ENCODE measurements at regions not wholly inside any gene's neighbourhood (a gene's known extent, or its start where the extent isn't known, plus 50 kb on each side); places are given as distances from the start of the nearest gene placed in this dataset.

GRCh38 chr3:177367788-177368187 is 170.5 kb upstream of the TBL1XR1 start:
- Histone ChIP-seq H3K4me2 (ENCODE audit: low read length) (no peak overlapping the region), H2BK12ac (ENCODE audit: low read length) (no peak overlapping the region), H2AK5ac (ENCODE audit: low read length) (no peak overlapping the region), H3K9ac (ENCODE audit: low read length) (no peak overlapping the region), H3K79me1 (ENCODE audit: low read length) (no peaks in the 10 kb centered on the region), H2BK120ac (ENCODE audit: insufficient read depth, low read length, poor library complexity) (no peak overlapping the region), H3K9me3 (ENCODE audit: insufficient read depth, low read depth, low read length) (peaks cover 2% of the 10 kb centered on the region), H3K27ac (ENCODE audit: low read depth, low read length) (no peak overlapping the region), H4K12ac (ENCODE audit: low read depth, low read length) (no peak overlapping the region), H4K8ac (ENCODE audit: low read depth, low read length) (no peak overlapping the region), H3K79me2 (ENCODE audit: control insufficient read depth, insufficient read depth, low read length, poor library complexity) (no peaks in the 10 kb centered on the region), H3K27me3 (ENCODE audit: insufficient read depth, low read length) (no peaks in the 10 kb centered on the region), H3K36me3 (ENCODE audit: control insufficient read depth in 1 of 2, insufficient read depth in 2 of 2, low read length in 2 of 2) (no peaks in the 10 kb centered on the region), H2BK5ac (ENCODE audit: low read depth, low read length, poor library complexity) (no peak overlapping the region), H4K91ac (ENCODE audit: low read depth, low read length) (no peak overlapping the region), H3K14ac (ENCODE audit: low read length) (no peak overlapping the region), H3K4ac (ENCODE audit: low read depth, low read length) (no peak overlapping the region), H3K4me1 (ENCODE audit: control insufficient read depth in 1 of 2, insufficient read depth in 2 of 2, low read length in 2 of 2) (peaks cover 0 to 2% of the 10 kb centered on the region in 2 experiments), H3K23ac (ENCODE audit: low read length) (no peak overlapping the region), H2AFZ (ENCODE audit: insufficient read depth, low read length, poor library complexity) (no peak overlapping the region), H3K4me3 (ENCODE audit: low read depth, low read length) (no peak overlapping the region), H3K18ac (ENCODE audit: low read length) (no peak overlapping the region)
- WGBS (ENCODE audit: extremely low coverage, insufficient coverage, insufficient read length) = no CpG with 5 or more reads among the region's 8 CpGs
- no peak for DNase-seq

GRCh38 chr3:177370246-177370822 is 173.1 kb upstream of the TBL1XR1 start:
- Histone ChIP-seq H3K23ac (ENCODE audit: low read length) (no peak overlapping the region), H3K4me2 (ENCODE audit: low read length) (no peak overlapping the region), H4K12ac (ENCODE audit: low read depth, low read length) (no peak overlapping the region), H3K9me3 (ENCODE audit: insufficient read depth, low read depth, low read length) (no peaks in the 10 kb centered on the region), H3K9ac (ENCODE audit: low read length) (no peak overlapping the region), H2BK5ac (ENCODE audit: low read depth, low read length, poor library complexity) (no peak overlapping the region), H2AFZ (ENCODE audit: insufficient read depth, low read length, poor library complexity) (no peak overlapping the region), H2AK5ac (ENCODE audit: low read length) (no peak overlapping the region), H4K91ac (ENCODE audit: low read depth, low read length) (no peak overlapping the region), H3K27ac (ENCODE audit: low read depth, low read length) (no peak overlapping the region), H2BK12ac (ENCODE audit: low read length) (no peak overlapping the region), H3K27me3 (ENCODE audit: insufficient read depth, low read length) (no peaks in the 10 kb centered on the region), H3K36me3 (ENCODE audit: control insufficient read depth in 1 of 2, insufficient read depth in 2 of 2, low read length in 2 of 2) (no peaks in the 10 kb centered on the region), H4K8ac (ENCODE audit: low read depth, low read length) (no peak overlapping the region), H3K4me3 (ENCODE audit: low read depth, low read length) (no peak overlapping the region), H3K79me2 (ENCODE audit: control insufficient read depth, insufficient read depth, low read length, poor library complexity) (no peaks in the 10 kb centered on the region), H3K4me1 (ENCODE audit: control insufficient read depth in 1 of 2, insufficient read depth in 2 of 2, low read length in 2 of 2) (peaks cover 2 to 3% of the 10 kb centered on the region in 2 experiments), H3K14ac (ENCODE audit: low read length) (no peak overlapping the region), H2BK120ac (ENCODE audit: insufficient read depth, low read length, poor library complexity) (no peak overlapping the region), H3K18ac (ENCODE audit: low read length) (no peak overlapping the region), H3K79me1 (ENCODE audit: low read length) (peaks cover 2% of the 10 kb centered on the region), H3K4ac (ENCODE audit: low read depth, low read length) (no peak overlapping the region)
- WGBS (ENCODE audit: extremely low coverage, insufficient coverage, insufficient read length) = no CpG with 5 or more reads among the region's 3 CpGs
- no peak for DNase-seq

- Histone ChIP-seq H3K4me3 (ENCODE audit: low read depth, low read length) (no peak overlapping the region), H4K8ac (ENCODE audit: low read depth, low read length) (no peak overlapping the region), H4K91ac (ENCODE audit: low read depth, low read length) (no peak overlapping the region), H3K18ac (ENCODE audit: low read length) (no peak overlapping the region), H3K9ac (ENCODE audit: low read length) (no peak overlapping the region), H3K79me1 (ENCODE audit: low read length) (peaks cover 2% of the 10 kb centered on the region), H2BK12ac (ENCODE audit: low read length) (no peak overlapping the region), H3K14ac (ENCODE audit: low read length) (no peak overlapping the region), H2AK5ac (ENCODE audit: low read length) (no peak overlapping the region), H2BK5ac (ENCODE audit: low read depth, low read length, poor library complexity) (no peak overlapping the region), H2AFZ (ENCODE audit: insufficient read depth, low read length, poor library complexity) (no peak overlapping the region), H3K9me3 (ENCODE audit: insufficient read depth, low read depth, low read length) (no peaks in the 10 kb centered on the region), H3K79me2 (ENCODE audit: control insufficient read depth, insufficient read depth, low read length, poor library complexity) (no peaks in the 10 kb centered on the region), H3K27me3 (ENCODE audit: insufficient read depth, low read length) (no peaks in the 10 kb centered on the region), H3K4me1 (ENCODE audit: control insufficient read depth in 1 of 2, insufficient read depth in 2 of 2, low read length in 2 of 2) (peaks cover 2 to 3% of the 10 kb centered on the region in 2 experiments), H4K12ac (ENCODE audit: low read depth, low read length) (no peak overlapping the region), H3K36me3 (ENCODE audit: control insufficient read depth in 1 of 2, insufficient read depth in 2 of 2, low read length in 2 of 2) (no peaks in the 10 kb centered on the region), H3K27ac (ENCODE audit: low read depth, low read length) (no peak overlapping the region), H2BK120ac (ENCODE audit: insufficient read depth, low read length, poor library complexity) (no peak overlapping the region), H3K4me2 (ENCODE audit: low read length) (no peak overlapping the region), H3K23ac (ENCODE audit: low read length) (no peak overlapping the region), H3K4ac (ENCODE audit: low read depth, low read length) (no peak overlapping the region)
- DNase-seq = no peak
These were observed 173.9 kb upstream of the TBL1XR1 start for GRCh38 chr3:177371146-177371545.

GRCh38 chr3:177371888-177372287 is 174.6 kb upstream of the TBL1XR1 start:
- H3K9ac ChIP-seq (ENCODE audit: low read length) = no peak overlapping the region
- H3K4me3 ChIP-seq (ENCODE audit: low read depth, low read length) = no peak overlapping the region
- no peak overlapping the region for H2BK5ac ChIP-seq (ENCODE audit: low read depth, low read length, poor library complexity)
- H2AFZ ChIP-seq (ENCODE audit: insufficient read depth, low read length, poor library complexity) = no peak overlapping the region
- no peaks in the 10 kb centered on the region for H3K36me3 ChIP-seq (ENCODE audit: control insufficient read depth in 1 of 2, insufficient read depth in 2 of 2, low read length in 2 of 2)
- H3K9me3 ChIP-seq (ENCODE audit: insufficient read depth, low read depth, low read length) = no peaks in the 10 kb centered on the region
- no CpG with 5 or more reads among the region's 2 CpGs for WGBS (ENCODE audit: extremely low coverage, insufficient coverage, insufficient read length)
- no peak for DNase-seq
- no peak overlapping the region for H2BK12ac ChIP-seq (ENCODE audit: low read length)
- H4K91ac ChIP-seq (ENCODE audit: low read depth, low read length) = no peak overlapping the region
- no peaks in the 10 kb centered on the region for H3K27me3 ChIP-seq (ENCODE audit: insufficient read depth, low read length)
- H2AK5ac ChIP-seq (ENCODE audit: low read length) = no peak overlapping the region
- no peak overlapping the region for H3K4me2 ChIP-seq (ENCODE audit: low read length)
- H2BK120ac ChIP-seq (ENCODE audit: insufficient read depth, low read length, poor library complexity) = no peak overlapping the region
- H4K12ac ChIP-seq (ENCODE audit: low read depth, low read length) = no peak overlapping the region
- H3K18ac ChIP-seq (ENCODE audit: low read length) = no peak overlapping the region
- H3K4me1 ChIP-seq (ENCODE audit: control insufficient read depth in 1 of 2, insufficient read depth in 2 of 2, low read length in 2 of 2) = peaks cover 2 to 3% of the 10 kb centered on the region in 2 experiments
- no peak overlapping the region for H3K23ac ChIP-seq (ENCODE audit: low read length)
- H3K4ac ChIP-seq (ENCODE audit: low read depth, low read length) = no peak overlapping the region
- no peak overlapping the region for H3K14ac ChIP-seq (ENCODE audit: low read length)
- H3K27ac ChIP-seq (ENCODE audit: low read depth, low read length) = no peak overlapping the region
- H4K8ac ChIP-seq (ENCODE audit: low read depth, low read length) = no peak overlapping the region
- H3K79me2 ChIP-seq (ENCODE audit: control insufficient read depth, insufficient read depth, low read length, poor library complexity) = no peaks in the 10 kb centered on the region
- H3K79me1 ChIP-seq (ENCODE audit: low read length) = peaks cover 5% of the 10 kb centered on the region

All from trophoblast cell (in vitro differentiated cells and primary cell).